ENCODE measurements at regions not wholly inside any gene's neighbourhood (a gene's known extent, or its start where the extent isn't known, plus 50 kb on each side); places are given as distances from the start of the nearest gene placed in this dataset.

DNA sequence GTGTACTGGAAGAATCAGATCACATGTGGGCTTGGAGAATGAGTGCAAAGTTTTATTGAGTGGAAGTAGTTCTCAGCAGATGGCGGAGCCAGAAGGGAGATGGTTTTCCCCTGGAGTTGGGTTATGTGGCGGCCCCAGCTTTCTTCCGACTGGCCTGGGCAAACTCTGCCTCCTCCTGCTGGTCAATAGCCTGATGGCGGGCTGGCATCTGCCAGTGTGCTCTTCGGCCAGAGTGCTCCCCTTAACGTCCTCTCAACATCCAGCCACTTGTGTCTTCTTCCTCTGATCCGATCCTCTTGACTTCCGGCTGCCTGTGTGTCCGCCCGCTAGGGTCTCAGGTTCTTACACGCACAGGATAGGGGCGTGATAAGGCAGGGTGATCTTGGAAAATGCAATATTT lies 741.3 kb downstream of the RNF144A start:
- DNase-seq (ENCODE audit: low read depth, low spot score) = no peak
- Histone ChIP-seq H3K4me3 (ENCODE audit: insufficient read length, low read depth) (no peak overlapping the region), H3K9me3 (ENCODE audit: insufficient read depth, low read length) (peaks cover 12% of the 10 kb centered on the region; the same call in 1 of the 2 replicates), H3K9ac (ENCODE audit: insufficient read length, low read depth) (no peak overlapping the region), H3K27me3 (ENCODE audit: insufficient read depth, insufficient read length) (no peaks in the 10 kb centered on the region), H3K4me1 (ENCODE audit: insufficient read depth, insufficient read length) (no peaks in the 10 kb centered on the region), H3K36me3 (ENCODE audit: insufficient read depth, insufficient read length, low read length) (no peaks in the 10 kb centered on the region)
- TF ChIP-seq ZNF274 (IDR thresholded peaks at IDR 0.05; ENCODE audit: low read depth, low read length) (no peak), SUZ12 (IDR thresholded peaks at IDR 0.05; ENCODE audit: extremely low read depth, insufficient read depth, insufficient read length) (no peak), YY1 (IDR thresholded peaks at IDR 0.05; ENCODE audit: insufficient read depth, insufficient read length) (no peak)

- no peak for TF ChIP-seq SUZ12 (IDR thresholded peaks at IDR 0.05; ENCODE audit: extremely low read depth, insufficient read depth, insufficient read length)
- no peak for TF ChIP-seq YY1 (IDR thresholded peaks at IDR 0.05; ENCODE audit: insufficient read depth, insufficient read length)
- TF ChIP-seq ZNF274 (IDR thresholded peaks at IDR 0.05; ENCODE audit: low read depth, low read length) = no peak
- no peak overlapping the region for H3K9ac ChIP-seq (ENCODE audit: insufficient read length, low read depth)
- no peak overlapping the region for H3K4me3 ChIP-seq (ENCODE audit: insufficient read length, low read depth)
- no peaks in the 10 kb centered on the region for H3K36me3 ChIP-seq (ENCODE audit: insufficient read depth, insufficient read length, low read length)
- no peaks in the 10 kb centered on the region for H3K27me3 ChIP-seq (ENCODE audit: insufficient read depth, insufficient read length)
- DNase-seq (ENCODE audit: low read depth, low spot score) = no peak
- H3K4me1 ChIP-seq (ENCODE audit: insufficient read depth, insufficient read length) = no peaks in the 10 kb centered on the region
- peaks cover 4% of the 10 kb centered on the region; the same call in 1 of the 2 replicates for H3K9me3 ChIP-seq (ENCODE audit: insufficient read depth, low read length)
Measured at GRCh38 chr2:7660816-7661215, 743.6 kb downstream of the RNF144A start.

DNA sequence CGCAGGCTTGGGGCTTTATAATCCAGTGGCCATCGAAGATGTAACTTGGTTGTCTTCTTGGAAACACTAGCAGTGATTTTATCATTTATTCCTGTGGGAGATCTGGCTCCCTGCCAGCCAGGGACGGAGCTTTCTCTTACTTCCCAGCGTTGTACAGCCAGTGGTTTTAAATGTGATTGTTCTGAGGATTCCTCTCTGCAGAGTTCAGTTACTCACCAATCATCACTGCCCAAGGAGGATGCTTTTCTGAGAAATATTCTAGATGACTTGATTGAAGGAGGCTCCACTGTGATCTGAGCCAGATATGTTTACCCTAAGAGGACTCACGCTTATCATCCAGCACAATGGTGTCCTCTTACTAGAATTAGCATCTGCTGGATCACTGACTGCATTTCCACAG lies 744.3 kb downstream of the RNF144A start:
- H3K27me3 ChIP-seq (ENCODE audit: insufficient read depth, insufficient read length) = no peaks in the 10 kb centered on the region
- no peaks in the 10 kb centered on the region for H3K36me3 ChIP-seq (ENCODE audit: insufficient read depth, insufficient read length, low read length)
- H3K9ac ChIP-seq (ENCODE audit: insufficient read length, low read depth) = no peak overlapping the region
- H3K9me3 ChIP-seq (ENCODE audit: insufficient read depth, low read length) = peaks cover 4% of the 10 kb centered on the region; the same call in 1 of the 2 replicates
- no peak for DNase-seq (ENCODE audit: low read depth, low spot score)
- no peak for TF ChIP-seq SUZ12 (IDR thresholded peaks at IDR 0.05; ENCODE audit: extremely low read depth, insufficient read depth, insufficient read length)
- no peak for TF ChIP-seq ZNF274 (IDR thresholded peaks at IDR 0.05; ENCODE audit: low read depth, low read length)
- TF ChIP-seq YY1 (IDR thresholded peaks at IDR 0.05; ENCODE audit: insufficient read depth, insufficient read length) = no peak
- no peaks in the 10 kb centered on the region for H3K4me1 ChIP-seq (ENCODE audit: insufficient read depth, insufficient read length)
- H3K4me3 ChIP-seq (ENCODE audit: insufficient read length, low read depth) = no peak overlapping the region

GRCh38 chr2:7665880-7666279 lies 748.7 kb downstream of the RNF144A start:
- Histone ChIP-seq H3K27me3 (ENCODE audit: insufficient read depth, insufficient read length) (no peaks in the 10 kb centered on the region), H3K9ac (ENCODE audit: insufficient read length, low read depth) (no peak overlapping the region), H3K4me1 (ENCODE audit: insufficient read depth, insufficient read length) (no peaks in the 10 kb centered on the region), H3K36me3 (ENCODE audit: insufficient read depth, insufficient read length, low read length) (no peaks in the 10 kb centered on the region), H3K4me3 (ENCODE audit: insufficient read length, low read depth) (no peak overlapping the region), H3K9me3 (ENCODE audit: insufficient read depth, low read length) (no peaks in the 10 kb centered on the region)
- DNase-seq (ENCODE audit: low read depth, low spot score) = no peak
- TF ChIP-seq SUZ12 (IDR thresholded peaks at IDR 0.05; ENCODE audit: extremely low read depth, insufficient read depth, insufficient read length) = no peak

GRCh38 chr2:7666596-7667259 lies 749.5 kb downstream of the RNF144A start:
- H3K27me3 ChIP-seq (ENCODE audit: insufficient read depth, insufficient read length) = no peaks in the 10 kb centered on the region
- H3K4me1 ChIP-seq (ENCODE audit: insufficient read depth, insufficient read length) = peaks cover 2% of the 10 kb centered on the region
- no peaks in the 10 kb centered on the region for H3K36me3 ChIP-seq (ENCODE audit: insufficient read depth, insufficient read length, low read length)
- TF ChIP-seq YY1 (IDR thresholded peaks at IDR 0.05; ENCODE audit: insufficient read depth, insufficient read length) (no peak), ZNF274 (IDR thresholded peaks at IDR 0.05; ENCODE audit: low read depth, low read length) (no peak), SUZ12 (IDR thresholded peaks at IDR 0.05; ENCODE audit: extremely low read depth, insufficient read depth, insufficient read length) (no peak)
- H3K9me3 ChIP-seq (ENCODE audit: insufficient read depth, low read length) = no peaks in the 10 kb centered on the region
- no peak overlapping the region for H3K9ac ChIP-seq (ENCODE audit: insufficient read length, low read depth)
- DNase-seq (ENCODE audit: low read depth, low spot score) = no peak
- no peak overlapping the region for H3K4me3 ChIP-seq (ENCODE audit: insufficient read length, low read depth)

GRCh38 chr2:7667260-7667757 lies 750.1 kb downstream of the RNF144A start:
- no peak for TF ChIP-seq SUZ12 (IDR thresholded peaks at IDR 0.05; ENCODE audit: extremely low read depth, insufficient read depth, insufficient read length)
- no peak for TF ChIP-seq ZNF274 (IDR thresholded peaks at IDR 0.05; ENCODE audit: low read depth, low read length)
- TF ChIP-seq YY1 (IDR thresholded peaks at IDR 0.05; ENCODE audit: insufficient read depth, insufficient read length) = no peak
- H3K9me3 ChIP-seq (ENCODE audit: insufficient read depth, low read length) = peaks cover 4% of the 10 kb centered on the region; the same call in 1 of the 2 replicates
- no peak overlapping the region for H3K9ac ChIP-seq (ENCODE audit: insufficient read length, low read depth)
- H3K36me3 ChIP-seq (ENCODE audit: insufficient read depth, insufficient read length, low read length) = no peaks in the 10 kb centered on the region
- H3K27me3 ChIP-seq (ENCODE audit: insufficient read depth, insufficient read length) = no peaks in the 10 kb centered on the region
- no peak for DNase-seq (ENCODE audit: low read depth, low spot score)
- H3K4me3 ChIP-seq (ENCODE audit: insufficient read length, low read depth) = no peak overlapping the region
- H3K4me1 ChIP-seq (ENCODE audit: insufficient read depth, insufficient read length) = peaks cover 2% of the 10 kb centered on the region

GRCh38 chr2:7670905-7671641 lies 753.9 kb downstream of the RNF144A start:
- H3K27me3 ChIP-seq (ENCODE audit: insufficient read depth, insufficient read length) = no peaks in the 10 kb centered on the region
- H3K9ac ChIP-seq (ENCODE audit: insufficient read length, low read depth) = no peak overlapping the region
- peaks cover 2% of the 10 kb centered on the region for H3K4me1 ChIP-seq (ENCODE audit: insufficient read depth, insufficient read length)
- no peak overlapping the region for H3K4me3 ChIP-seq (ENCODE audit: insufficient read length, low read depth)
- no peaks in the 10 kb centered on the region for H3K36me3 ChIP-seq (ENCODE audit: insufficient read depth, insufficient read length, low read length)
- DNase-seq (ENCODE audit: low read depth, low spot score) = no peak
- H3K9me3 ChIP-seq (ENCODE audit: insufficient read depth, low read length) = peaks cover 14% of the 10 kb centered on the region; the same call in 1 of the 2 replicates
- no peak for TF ChIP-seq YY1 (IDR thresholded peaks at IDR 0.05; ENCODE audit: insufficient read depth, insufficient read length)

Data from NT2/D1 (cell line).